ENCODE measurements at regions not wholly inside any gene's neighbourhood (a gene's known extent, or its start where the extent isn't known, plus 50 kb on each side); places are given as distances from the start of the nearest gene placed in this dataset.

GRCh38 chr1:81578867-81579266 lies 221.9 kb upstream of the ADGRL2 start:
- DNase-seq (ENCODE audit: low read depth in 2 of 2): no peak

GRCh38 chr1:81577004-81577697 lies 223.6 kb upstream of the ADGRL2 start:
- no peak for DNase-seq (ENCODE audit: low read depth in 2 of 2)

GRCh38 chr1:81574408-81574807 lies 226.3 kb upstream of the ADGRL2 start:
- DNase-seq (ENCODE audit: low read depth in 2 of 2): no peak

GRCh38 chr1:81573458-81573857 lies 227.3 kb upstream of the ADGRL2 start:
- DNase-seq (ENCODE audit: low read depth in 2 of 2): no peak

GRCh38 chr1:81571946-81572345 lies 228.8 kb upstream of the ADGRL2 start:
- DNase-seq (ENCODE audit: low read depth in 2 of 2): no peak

- DNase-seq (ENCODE audit: low read depth in 2 of 2): no peak
Observed at GRCh38 chr1:81569761-81570160, 231.0 kb upstream of the ADGRL2 start.

- DNase-seq (ENCODE audit: low read depth in 2 of 2): no peak
Observed at GRCh38 chr1:81563632-81564031, 237.1 kb upstream of the ADGRL2 start.

- DNase-seq (ENCODE audit: low read depth in 2 of 2): no peak
Observed at GRCh38 chr1:81562934-81563333, 237.8 kb upstream of the ADGRL2 start.

GRCh38 chr1:81560629-81561028 lies 240.1 kb upstream of the ADGRL2 start:
- no peak for DNase-seq (ENCODE audit: low read depth in 2 of 2)

DNA sequence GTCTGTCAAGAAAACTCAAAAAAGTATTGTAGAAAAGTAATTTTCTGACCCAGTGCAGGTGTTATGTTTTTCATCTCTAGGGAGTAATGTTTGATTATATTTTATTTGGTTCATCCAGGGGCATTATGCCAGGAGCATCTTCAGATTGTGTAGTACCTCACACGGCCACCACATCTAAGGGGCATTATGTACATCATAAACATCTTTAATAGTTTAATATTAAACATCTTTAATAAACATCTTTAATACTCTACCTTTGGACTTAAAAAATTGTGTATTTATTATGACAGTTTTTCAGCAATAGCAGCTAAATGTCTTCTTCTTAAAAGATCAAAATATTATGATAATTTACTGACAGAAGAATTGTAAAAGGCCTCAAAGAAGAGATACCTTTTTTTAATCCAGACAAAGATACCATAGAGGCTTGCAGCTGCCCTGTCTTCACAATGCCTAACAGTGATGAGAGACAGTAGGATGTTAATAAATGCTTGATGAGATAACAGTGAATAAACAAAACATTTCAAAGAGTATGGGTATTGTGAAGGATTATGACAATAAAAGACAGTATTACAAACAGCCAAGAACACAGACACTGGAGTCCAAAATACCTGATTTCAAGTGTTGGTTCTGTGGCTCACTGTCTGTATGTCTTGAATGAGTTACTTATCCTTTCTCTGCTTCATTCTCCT lies 240.9 kb upstream of the ADGRL2 start:
- DNase-seq (ENCODE audit: low read depth in 2 of 2): no peak

DNA sequence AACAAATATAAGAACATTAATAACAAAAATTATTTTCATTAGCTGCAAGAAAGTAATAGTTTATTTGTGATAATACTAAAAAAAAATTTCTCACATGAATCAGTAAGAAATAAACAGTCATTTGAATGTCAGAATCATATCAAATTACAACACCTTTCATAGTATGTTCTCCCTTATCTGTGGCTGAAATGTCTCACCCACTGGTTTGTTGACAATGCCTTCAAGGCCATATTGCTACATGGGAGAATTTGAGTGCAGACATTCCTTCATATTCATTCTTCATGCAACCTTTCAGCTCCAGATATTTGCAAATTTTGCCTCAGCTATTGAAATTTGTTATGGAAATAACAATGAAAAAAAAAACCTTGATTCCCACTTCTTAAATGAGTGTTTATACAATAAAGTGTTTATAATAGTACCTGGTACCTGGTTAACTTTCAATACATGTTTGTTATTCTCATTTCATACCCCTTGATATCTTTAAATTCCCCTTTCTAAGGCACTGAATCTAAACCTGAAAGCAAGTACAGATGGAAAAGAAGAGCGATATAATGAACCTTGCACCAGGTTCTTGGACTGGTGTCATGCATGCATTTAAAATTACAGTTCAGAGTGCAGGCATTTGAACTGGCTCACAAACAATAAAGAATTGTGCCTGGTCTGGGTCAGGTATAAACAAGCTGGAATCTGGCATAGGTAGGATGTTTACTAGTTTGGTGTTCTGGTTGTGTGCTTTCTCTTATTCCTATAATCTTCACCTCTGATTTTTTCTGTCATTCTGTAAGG lies 242.2 kb upstream of the ADGRL2 start:
- no peak for DNase-seq (ENCODE audit: low read depth in 2 of 2)

- no peak for DNase-seq (ENCODE audit: low read depth in 2 of 2)
Observed at GRCh38 chr1:81556968-81557367, 243.8 kb upstream of the ADGRL2 start.

DNA sequence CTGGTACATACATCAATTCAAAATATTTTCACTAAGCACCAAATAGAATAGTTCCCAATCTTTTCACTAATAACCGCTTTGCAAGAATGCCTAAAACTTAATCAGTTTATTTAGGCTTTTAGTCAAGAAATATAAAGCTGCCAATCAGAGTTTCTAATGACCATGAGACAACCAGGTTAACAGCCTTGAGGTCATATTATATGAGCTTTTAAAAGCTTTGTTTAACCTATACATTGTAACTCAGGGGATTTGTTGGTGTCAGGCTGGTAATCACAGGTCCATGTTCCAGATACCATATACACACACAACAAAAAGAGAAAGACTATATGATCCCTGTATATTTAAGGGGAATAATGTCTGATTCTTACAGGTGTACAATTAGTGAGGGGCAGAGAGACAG lies 246.2 kb upstream of the ADGRL2 start:
- no peak for DNase-seq (ENCODE audit: low read depth in 2 of 2)

GRCh38 chr1:81554108-81554507 lies 246.6 kb upstream of the ADGRL2 start:
- DNase-seq (ENCODE audit: low read depth in 2 of 2): no peak

GRCh38 chr1:81553503-81553902 lies 247.2 kb upstream of the ADGRL2 start:
- DNase-seq (ENCODE audit: low read depth in 2 of 2): no peak

DNA sequence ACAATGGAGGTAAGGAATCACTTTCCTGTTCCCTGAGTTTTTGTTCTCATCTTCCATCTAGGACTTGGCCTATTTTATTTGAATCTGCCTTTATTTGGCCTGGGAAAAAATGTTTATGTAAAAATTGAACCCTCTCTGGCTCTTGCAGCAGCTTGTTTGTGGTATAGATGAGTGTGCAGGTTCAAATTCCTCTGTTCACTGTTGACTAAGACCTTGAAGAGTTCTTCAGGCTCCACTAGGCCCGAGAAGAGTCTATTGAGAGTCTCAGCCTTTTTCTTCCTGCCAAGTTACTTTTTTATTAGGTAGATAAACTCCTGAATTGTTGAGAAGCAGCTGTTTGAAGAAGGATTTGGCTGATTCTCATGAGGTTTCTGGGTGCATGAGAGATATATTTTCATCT lies 248.8 kb upstream of the ADGRL2 start:
- DNase-seq (ENCODE audit: low read depth in 2 of 2): no peak

GRCh38 chr1:81550753-81551152 lies 250.0 kb upstream of the ADGRL2 start:
- DNase-seq (ENCODE audit: low read depth in 2 of 2): no peak

GRCh38 chr1:81549588-81550127 lies 251.1 kb upstream of the ADGRL2 start:
- peak; percentile 10 to 15 for DNase-seq (ENCODE audit: low read depth in 2 of 2)

GRCh38 chr1:81548918-81549587 lies 251.7 kb upstream of the ADGRL2 start:
- no peak for DNase-seq (ENCODE audit: low read depth in 2 of 2)

GRCh38 chr1:81547912-81548303 lies 252.8 kb upstream of the ADGRL2 start:
- DNase-seq (ENCODE audit: low read depth in 2 of 2): no peak

- no peak for DNase-seq (ENCODE audit: low read depth in 2 of 2)
Observed at GRCh38 chr1:81547261-81547911, 253.3 kb upstream of the ADGRL2 start.
